IMR-90 (cell line): ENCODE measurements at regions not wholly inside any gene's neighbourhood (a gene's known extent, or its start where the extent isn't known, plus 50 kb on each side); places are given as distances from the start of the nearest gene placed in this dataset.

ENCODE experiments used
- ATAC-seq: fragments of 200-7000 bp; cut with Tn5 transposase; 2 replicates; pipeline ENCODE4 v1.9.1; 2020; ENCODE audit warnings: low read depth, mild to moderate bottlenecking, moderate library complexity
- BruUV-seq: library from RNA; stranded (reverse); fragments of 400-500 nt; replicated peaks from 2 replicates; lab custom pipeline; 2021; lab: Mats Ljungman, UMichigan
- CTCF ChIA-PET: fragments of 300-600 bp; formaldehyde crosslinking; extraction: SDS; loops from one replicate; lab custom pipeline; 2021; ENCODE audit warnings: antibody characterized with exemption; lab: Yijun Ruan, JAX
- POLR2A ChIA-PET: fragments of 300-600 bp; sonication (Branson Sonifier 250); formaldehyde crosslinking; loops from one replicate; lab custom pipeline; 2022; ENCODE audit warnings: antibody characterized with exemption; ENCODE audit not compliant: unreplicated experiment; lab: Charles Lee
- DNase-seq: peaks from one replicate; pipeline ENCODE4 v3.0.0; 2013
- H2AFZ ChIP-seq: replicated peaks from 2 replicates; pipeline ENCODE3; 2013; ENCODE audit warnings: low read length, mild to moderate bottlenecking; ENCODE audit not compliant: poor library complexity
- H2AK5ac ChIP-seq: 2 replicates; pipeline ENCODE4 v1.6.1; 2013; ENCODE audit warnings: low read depth, low read length, inconsistent platforms
- H2AK9ac ChIP-seq: replicated peaks from 2 replicates; pipeline ENCODE3; 2013; ENCODE audit warnings: mild to moderate bottlenecking, low read depth, low read length, moderate library complexity; ENCODE audit not compliant: poor library complexity
- H2BK120ac ChIP-seq: 2 replicates; pipeline ENCODE4 v1.6.1; 2013; ENCODE audit warnings: low read depth, low read length, inconsistent platforms
- H2BK15ac ChIP-seq: 3 replicates; pipeline ENCODE4 v1.6.1; 2013; ENCODE audit warnings: low read depth, low read length, inconsistent platforms
- H2BK20ac ChIP-seq: 2 replicates; pipeline ENCODE4 v1.6.1; 2013; ENCODE audit warnings: low read depth, mild to moderate bottlenecking, inconsistent platforms, low read length, moderate library complexity
- H2BK5ac ChIP-seq: 2 replicates; pipeline ENCODE4 v1.6.1; 2013; ENCODE audit warnings: mild to moderate bottlenecking, low read depth, low read length, inconsistent platforms; ENCODE audit not compliant: poor library complexity, severe bottlenecking
- H3K14ac ChIP-seq: replicated peaks from 2 replicates; pipeline ENCODE4 v1.6.1; 2013; ENCODE audit warnings: low read depth, low read length, inconsistent platforms
- H3K18ac ChIP-seq: 2 replicates; pipeline ENCODE4 v1.6.1; 2013; ENCODE audit warnings: low read depth, low read length, control low read depth
- H3K23ac ChIP-seq: 2 replicates; pipeline ENCODE4 v1.6.1; 2013; ENCODE audit warnings: low read depth, low read length, inconsistent platforms
- H3K27ac ChIP-seq: 2 replicates; pipeline ENCODE4 v1.5.1; 2013; ENCODE audit warnings: mild to moderate bottlenecking, control low read depth, low read length; ENCODE audit not compliant: insufficient read depth
- H3K27me3 ChIP-seq: 2 replicates; pipeline ENCODE4 v1.6.1; 2013; ENCODE audit warnings: low read length; ENCODE audit not compliant: control insufficient read depth, insufficient read depth
- H3K36me3 ChIP-seq: 2 replicates; pipeline ENCODE4 v1.6.1; 2013; ENCODE audit warnings: low read length, mixed read lengths; ENCODE audit not compliant: control insufficient read depth, insufficient read depth
- H3K4ac ChIP-seq: 2 replicates; pipeline ENCODE4 v1.6.1; 2013; ENCODE audit warnings: low read depth, low read length, inconsistent platforms
- H3K4me1 ChIP-seq: 2 replicates; pipeline ENCODE4 v1.6.1; 2013; ENCODE audit warnings: low read length, mixed read lengths; ENCODE audit not compliant: control insufficient read depth, insufficient read depth
- H3K4me2 ChIP-seq: 2 replicates; pipeline ENCODE4 v1.6.1; 2013; ENCODE audit warnings: low read depth, mild to moderate bottlenecking, control low read depth, low read length, moderate library complexity
- H3K4me3 ChIP-seq: 2 replicates; pipeline ENCODE4 v1.5.1; 2013; ENCODE audit warnings: low read depth, mild to moderate bottlenecking, control low read depth, low read length, moderate library complexity; ENCODE audit not compliant: insufficient read depth
- H3K56ac ChIP-seq: 2 replicates; pipeline ENCODE4 v1.6.1; 2013; ENCODE audit warnings: low read length, inconsistent platforms; ENCODE audit not compliant: insufficient read depth; ENCODE audit errors: extremely low read depth
- H3K79me1 ChIP-seq, 2 experiments: 2 replicates each; pipeline ENCODE4 v1.6.1; 2013; ENCODE audit warnings: low read length in 2 of 2, inconsistent platforms in 1 of 2, low read depth in 1 of 2
- H3K9ac ChIP-seq: 2 replicates; pipeline ENCODE4 v1.6.1; 2013; ENCODE audit warnings: low read depth, low read length, control low read depth
- H3K9me1 ChIP-seq: 2 replicates; pipeline ENCODE4 v1.6.1; 2013; ENCODE audit warnings: low read length, inconsistent platforms; ENCODE audit not compliant: insufficient read depth
- H3K9me3 ChIP-seq: 2 replicates; pipeline ENCODE4 v1.6.1; 2013; ENCODE audit warnings: low read length; ENCODE audit not compliant: control insufficient read depth, insufficient read depth
- H4K20me1 ChIP-seq: 2 replicates; pipeline ENCODE4 v1.6.1; 2013; ENCODE audit warnings: low read length, inconsistent platforms; ENCODE audit not compliant: insufficient read depth
- H4K5ac ChIP-seq: 2 replicates; pipeline ENCODE4 v1.6.1; 2013; ENCODE audit warnings: mild to moderate bottlenecking, low read depth, low read length, control low read depth
- H4K8ac ChIP-seq, 2 experiments: 2 replicates each; pipeline ENCODE4 v1.6.1; 2013; ENCODE audit warnings: low read depth in 2 of 2, low read length in 2 of 2, control low read depth in 1 of 2, inconsistent platforms in 1 of 2
- H4K91ac ChIP-seq: 2 replicates; pipeline ENCODE4 v1.6.1; 2013; ENCODE audit warnings: low read depth, low read length, inconsistent platforms; ENCODE audit not compliant: insufficient read depth
- CHD1 ChIP-seq: IDR thresholded peaks from 2 replicates; pipeline ENCODE4 v1.6.1; 2012; ENCODE audit warnings: low read depth, low read length, improper control_type of control experiment
- CTCF ChIP-seq: conservative IDR thresholded peaks from 2 replicates; pipeline ENCODE4 v1.5.1; 2012; ENCODE audit warnings: mild to moderate bottlenecking, low read depth, low read length, improper control_type of control experiment
- FOS ChIP-seq: fragments of 150-350 bp; IDR thresholded peaks from 2 replicates; pipeline ENCODE4 v1.6.1; 2016; ENCODE audit warnings: low read depth, low read length
- MAZ ChIP-seq: IDR thresholded peaks from 2 replicates; pipeline ENCODE4 v1.6.1; 2012; ENCODE audit warnings: low read depth, mild to moderate bottlenecking, low read length, improper control_type of control experiment, moderate library complexity, borderline replicate concordance
- RCOR1 ChIP-seq: IDR thresholded peaks from 2 replicates; pipeline ENCODE4 v1.6.1; 2012; ENCODE audit warnings: mild to moderate bottlenecking, low read length, improper control_type of control experiment; ENCODE audit not compliant: insufficient replicate concordance
- RFX5 ChIP-seq: IDR thresholded peaks from 2 replicates; pipeline ENCODE4 v1.8.0; 2012; ENCODE audit warnings: low read depth, mild to moderate bottlenecking, low read length, moderate library complexity
- SMC3 ChIP-seq: fragments of 150-350 bp; IDR thresholded peaks from 2 replicates; pipeline ENCODE4 v1.6.1; 2016; ENCODE audit warnings: low read depth, mild to moderate bottlenecking, antibody characterized with exemption, low read length, moderate library complexity
- USF2 ChIP-seq: fragments of 150-350 bp; IDR thresholded peaks from 2 replicates; pipeline ENCODE4 v1.6.1; 2017; ENCODE audit warnings: mild to moderate bottlenecking, antibody characterized with exemption, low read length, low read depth
- WGBS, 2 experiments: methylation state at CpG; one replicate each; pipeline versions ENCODE4 v1.1.5 to v1.1.7; 2013; ENCODE audit warnings: missing lambda C conversion rate in 2 of 2; ENCODE audit not compliant: insufficient read length in 1 of 2; ENCODE audit errors: extremely low coverage in 2 of 2; 5-methylcytosine and 5-hydroxymethylcytosine counted together
- dilution Hi-C: fragments of 300-500 bp; cut with HindIII; formaldehyde crosslinking; loops from one replicate; pipeline ENCODE4 v1.14.3; 2018; ENCODE audit warnings: low sequenced_read_pairs; ENCODE audit not compliant: unreplicated experiment
- in situ Hi-C: fragments of 300-500 bp; cut with MboI; formaldehyde crosslinking; loops from 3 replicates; pipeline ENCODE4 v1.14.3; 2019; ENCODE audit warnings: low sequenced_read_pairs, inconsistent platforms, mixed read lengths
- intact Hi-C: fragments of 100-400 bp; cut with micrococcal nuclease; formaldehyde crosslinking; loops from 2 replicates; pipeline ENCODE4 v1.10.0; 2022

GRCh38 chr18:76251691-76252090 lies 243.4 kb downstream of the ZNF516 start:
- Histone ChIP-seq H2BK5ac (no peak overlapping the region), H3K14ac (no peak overlapping the region), H2AK9ac (no peak overlapping the region), H2BK20ac (no peak overlapping the region), H3K9ac (no peak overlapping the region), H3K79me1 (no peaks in the 10 kb centered on the region), H2BK120ac (no peak overlapping the region), H3K4me2 (no peak overlapping the region), H4K5ac (no peak overlapping the region), H3K23ac (no peak overlapping the region), H2AK5ac (no peak overlapping the region), H3K27ac (no peak overlapping the region), H3K36me3 (no peaks in the 10 kb centered on the region), H4K91ac (no peak overlapping the region), H3K9me3 (no peaks in the 10 kb centered on the region), H2BK15ac (no peak overlapping the region), H3K4ac (no peak overlapping the region), H4K8ac (no peak overlapping the region), H3K27me3 (peaks cover 6% of the 10 kb centered on the region), H3K4me3 (no peak overlapping the region), H4K20me1 (no peaks in the 10 kb centered on the region), H2AFZ (no peak overlapping the region), H3K56ac (no peak overlapping the region), H3K18ac (no peak overlapping the region), H3K4me1 (no peaks in the 10 kb centered on the region), H3K9me1 (no peaks in the 10 kb centered on the region)
- ChIA-PET POLR2A (no interaction called here), CTCF (no interaction called here)
- BruUV-seq = no TSS peak
- TF ChIP-seq CTCF (no peak), RCOR1 (no peak), USF2 (no peak), MAZ (no peak), SMC3 (no peak), RFX5 (no peak), FOS (no peak), CHD1 (no peak)
- dilution Hi-C loops = no loop called here
- in situ Hi-C loops = loop anchor here (25.0 kb wide), 1 partner anchor 1589 kb away; no protein-coding TSS in a partner anchor
- WGBS, 2 experiments = 40% methylated on average over 1 of the region's 11 CpGs; no CpG with 5 or more reads in 1 of the 2 experiments
- DNase-seq = no peak
- no peak for ATAC-seq
- intact Hi-C loops = loop anchor here (10.0 kb wide), 1 partner anchor 767 kb away; no protein-coding TSS in a partner anchor
